WTC11 (cell line): ENCODE measurements at regions not wholly inside any gene's neighbourhood (a gene's known extent, or its start where the extent isn't known, plus 50 kb on each side); places are given as distances from the start of the nearest gene placed in this dataset.

Source experiments
- ATAC-seq: fragments of 200-7000 bp; cut with Tn5 transposase; 2 replicates; pipeline ENCODE4 v1.10.0; 2021; ENCODE audit warnings: mild to moderate bottlenecking, moderate library complexity
- CTCF ChIA-PET: fragments of 300-600 bp; sonication (Branson Sonifier 250); formaldehyde crosslinking; loops from one replicate; lab custom pipeline; 2021; ENCODE audit warnings: antibody characterized with exemption; lab: Charles Lee
- POLR2A ChIA-PET: fragments of 350-600 bp; sonication (Branson Sonifier 250); formaldehyde crosslinking; loops from one replicate; lab custom pipeline; 2021; ENCODE audit warnings: antibody characterized with exemption; lab: Charles Lee
- DNase-seq: peaks from one replicate; pipeline ENCODE4 v3.0.0; 2021; ENCODE audit warnings: low spot score
- H3K27ac Mint-ChIP-seq: 2 replicates; pipeline ENCODE4 v1.8.0; 2021; ENCODE audit warnings: mixed read lengths
- H3K27me3 Mint-ChIP-seq: 2 replicates; pipeline ENCODE4 v1.8.0; 2021; ENCODE audit warnings: low read depth, mild to moderate bottlenecking, moderate library complexity, mixed read lengths
- H3K36me3 Mint-ChIP-seq: 2 replicates; pipeline ENCODE4 v1.8.0; 2021; ENCODE audit warnings: mixed read lengths
- H3K4me1 Mint-ChIP-seq: 2 replicates; pipeline ENCODE4 v1.8.0; 2022; ENCODE audit warnings: mixed read lengths
- H3K4me3 Mint-ChIP-seq: 2 replicates; pipeline ENCODE4 v1.8.0; 2021; ENCODE audit warnings: mild to moderate bottlenecking, moderate library complexity, mixed read lengths
- H3K9me3 Mint-ChIP-seq: 2 replicates; pipeline ENCODE4 v1.8.0; 2021; ENCODE audit warnings: mixed read lengths
- EMX1 ChIP-seq: fragments of 250-450 bp; sonication (Bioruptor Pico); IDR thresholded peaks from 2 replicates; pipeline ENCODE4 v1.8.0; 2021; ENCODE audit warnings: mild to moderate bottlenecking
- FOXP1 ChIP-seq: sonication (generic); formaldehyde crosslinking; IDR thresholded peaks from 2 replicates; pipeline ENCODE4 v1.8.0; 2022; ENCODE audit warnings: missing genetic modification reagents, mild to moderate bottlenecking, moderate library complexity, borderline replicate concordance
- GTF2I ChIP-seq: fragments of 250-450 bp; sonication (Bioruptor Pico); conservative IDR thresholded peaks from 2 replicates; pipeline ENCODE4 v1.4.0; 2021; ENCODE audit warnings: mild to moderate bottlenecking
- JAZF1 ChIP-seq: fragments of 250-450 bp; sonication (Bioruptor Pico); IDR thresholded peaks from 2 replicates; pipeline ENCODE4 v1.9.0; 2021; ENCODE audit warnings: moderate library complexity, mild to moderate bottlenecking, inconsistent platforms
- JUN ChIP-seq: sonication (generic); formaldehyde crosslinking; IDR thresholded peaks from 2 replicates; pipeline ENCODE4 v1.8.0; 2023; ENCODE audit warnings: mild to moderate bottlenecking, missing genetic modification reagents
- MXD4 ChIP-seq: fragments of 250-450 bp; sonication (Bioruptor Pico); IDR thresholded peaks from 2 replicates; pipeline ENCODE4 v1.8.0; 2021; ENCODE audit warnings: mild to moderate bottlenecking, moderate library complexity, borderline replicate concordance
- OVOL2 ChIP-seq: fragments of 250-450 bp; sonication (Bioruptor Pico); IDR thresholded peaks from 2 replicates; pipeline ENCODE4 v1.9.0; 2021; ENCODE audit warnings: mild to moderate bottlenecking, borderline replicate concordance
- TEAD4 ChIP-seq: sonication (generic); formaldehyde crosslinking; IDR thresholded peaks from 2 replicates; pipeline ENCODE4 v1.8.0; 2022; ENCODE audit warnings: mild to moderate bottlenecking, missing genetic modification reagents
- TF ChIP-seq, protein P1 (sequence below): sonication (generic); formaldehyde crosslinking; IDR thresholded peaks from 2 replicates; pipeline ENCODE4 v1.8.1; 2023; ENCODE audit warnings: mild to moderate bottlenecking, missing genetic modification reagents
- TF ChIP-seq, protein P2 (sequence below): sonication (generic); formaldehyde crosslinking; IDR thresholded peaks from 2 replicates; pipeline ENCODE4 v1.8.0; 2022; ENCODE audit warnings: mild to moderate bottlenecking, missing genetic modification reagents
- TF ChIP-seq, protein P3 (sequence below): sonication (generic); formaldehyde crosslinking; IDR thresholded peaks from 2 replicates; pipeline ENCODE4 v1.8.0; 2022; ENCODE audit warnings: mild to moderate bottlenecking, missing genetic modification reagents
- TF ChIP-seq, protein P4 (sequence below): sonication (generic); formaldehyde crosslinking; IDR thresholded peaks from 2 replicates; pipeline ENCODE4 v1.8.1; 2022; ENCODE audit warnings: low read depth, mild to moderate bottlenecking, moderate library complexity, missing genetic modification reagents, borderline replicate concordance
- TF ChIP-seq, protein P5 (sequence below): sonication (generic); formaldehyde crosslinking; IDR thresholded peaks from 2 replicates; pipeline ENCODE4 v1.8.1; 2023; ENCODE audit warnings: mild to moderate bottlenecking, missing genetic modification reagents
- TF ChIP-seq, protein P6 (sequence below): fragments of 250-450 bp; sonication (Bioruptor Pico); conservative IDR thresholded peaks from 2 replicates; pipeline ENCODE4 v1.9.0; 2021; ENCODE audit warnings: mild to moderate bottlenecking
- TF ChIP-seq, protein P7 (sequence below): fragments of 250-450 bp; sonication (Bioruptor Pico); IDR thresholded peaks from 2 replicates; pipeline ENCODE4 v1.9.0; 2021; ENCODE audit warnings: mild to moderate bottlenecking
- TF ChIP-seq, protein P8 (sequence below): fragments of 250-450 bp; sonication (Bioruptor Pico); IDR thresholded peaks from 2 replicates; pipeline ENCODE4 v2.1.2; 2022; ENCODE audit warnings: mild to moderate bottlenecking, moderate library complexity
- TF ChIP-seq, protein P9 (sequence below): sonication (generic); formaldehyde crosslinking; IDR thresholded peaks from 2 replicates; pipeline ENCODE4 v1.8.1; 2022; ENCODE audit warnings: mild to moderate bottlenecking, missing genetic modification reagents, moderate library complexity, borderline replicate concordance
- TF ChIP-seq, protein P10 (sequence below): sonication (generic); formaldehyde crosslinking; IDR thresholded peaks from 2 replicates; pipeline ENCODE4 v1.8.1; 2023; ENCODE audit warnings: mild to moderate bottlenecking, missing genetic modification reagents, moderate library complexity

DNA sequence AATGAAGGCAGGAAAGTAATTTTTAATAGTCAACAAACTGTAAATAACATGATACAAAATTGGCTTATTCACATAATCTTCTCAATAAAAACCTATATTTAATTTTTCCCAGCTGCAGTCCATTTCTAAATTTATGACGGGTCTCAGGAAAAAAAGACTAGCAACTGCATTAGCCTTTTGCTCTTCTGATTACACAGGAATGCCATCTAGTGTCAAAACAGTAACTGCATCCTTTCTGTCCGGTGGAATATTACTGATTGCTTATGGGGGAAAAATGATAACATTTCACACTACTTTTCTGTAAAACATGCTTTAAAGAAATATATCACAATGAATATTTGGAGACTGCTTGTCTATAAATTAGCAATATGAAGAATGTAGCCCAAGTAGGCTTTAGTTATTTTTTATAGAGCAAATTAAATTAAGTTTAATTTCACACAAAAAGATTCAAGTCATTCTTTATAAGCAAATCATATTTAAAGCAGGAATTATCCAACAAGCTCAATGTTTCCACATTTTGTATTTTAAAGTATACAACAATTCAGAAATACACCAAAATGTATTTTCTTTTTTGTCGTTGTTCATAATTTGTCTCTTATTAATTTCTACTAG, 534.7 kb downstream of the CDH10 start:
- no peak for ATAC-seq

DNA sequence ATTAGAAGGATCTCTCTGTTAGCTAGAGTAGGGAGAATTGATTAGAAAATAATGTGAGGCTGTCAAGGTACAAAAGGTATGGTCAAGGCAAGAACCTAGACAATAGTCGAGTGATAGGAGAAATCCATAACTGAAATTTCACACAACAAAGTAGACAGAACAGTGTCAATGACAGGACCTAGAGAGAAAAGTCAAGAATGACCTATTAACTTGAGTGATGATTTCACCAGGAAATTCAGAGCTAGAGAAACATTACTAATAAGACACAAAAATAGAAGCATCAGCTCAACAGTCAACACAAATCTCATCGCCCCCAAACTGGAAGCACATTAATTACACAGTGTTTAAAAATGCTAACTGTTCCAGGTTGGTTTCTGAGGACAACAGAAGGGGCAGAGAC, 532.4 kb downstream of the CDH10 start:
- no peak for DNase-seq
- CTCF ChIA-PET: no interaction called here
- no peak for ATAC-seq
- H3K4me3 Mint-ChIP-seq: no peak overlapping the region
- no peaks in the 10 kb centered on the region for H3K4me1 Mint-ChIP-seq
- H3K36me3 Mint-ChIP-seq: peaks cover 10% of the 10 kb centered on the region; the same call in 1 of the 2 replicates
- H3K27me3 Mint-ChIP-seq: no peaks in the 10 kb centered on the region
- H3K9me3 Mint-ChIP-seq: peaks cover 30% of the 10 kb centered on the region
- POLR2A ChIA-PET: no interaction called here
- H3K27ac Mint-ChIP-seq: no peak overlapping the region
- TF ChIP-seq GTF2I (CRISPR knock-in tag) (no peak), FOXP1 (no peak), JAZF1 (CRISPR knock-in tag) (no peak), JUN (no peak), EMX1 (CRISPR knock-in tag) (no peak), OVOL2 (no peak), MXD4 (CRISPR knock-in tag) (no peak)
- TF ChIP-seq, protein P1, sequence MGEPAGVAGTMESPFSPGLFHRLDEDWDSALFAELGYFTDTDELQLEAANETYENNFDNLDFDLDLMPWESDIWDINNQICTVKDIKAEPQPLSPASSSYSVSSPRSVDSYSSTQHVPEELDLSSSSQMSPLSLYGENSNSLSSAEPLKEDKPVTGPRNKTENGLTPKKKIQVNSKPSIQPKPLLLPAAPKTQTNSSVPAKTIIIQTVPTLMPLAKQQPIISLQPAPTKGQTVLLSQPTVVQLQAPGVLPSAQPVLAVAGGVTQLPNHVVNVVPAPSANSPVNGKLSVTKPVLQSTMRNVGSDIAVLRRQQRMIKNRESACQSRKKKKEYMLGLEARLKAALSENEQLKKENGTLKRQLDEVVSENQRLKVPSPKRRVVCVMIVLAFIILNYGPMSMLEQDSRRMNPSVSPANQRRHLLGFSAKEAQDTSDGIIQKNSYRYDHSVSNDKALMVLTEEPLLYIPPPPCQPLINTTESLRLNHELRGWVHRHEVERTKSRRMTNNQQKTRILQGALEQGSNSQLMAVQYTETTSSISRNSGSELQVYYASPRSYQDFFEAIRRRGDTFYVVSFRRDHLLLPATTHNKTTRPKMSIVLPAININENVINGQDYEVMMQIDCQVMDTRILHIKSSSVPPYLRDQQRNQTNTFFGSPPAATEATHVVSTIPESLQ (CRISPR knock-in tag): no peak
- TF ChIP-seq, protein P2, sequence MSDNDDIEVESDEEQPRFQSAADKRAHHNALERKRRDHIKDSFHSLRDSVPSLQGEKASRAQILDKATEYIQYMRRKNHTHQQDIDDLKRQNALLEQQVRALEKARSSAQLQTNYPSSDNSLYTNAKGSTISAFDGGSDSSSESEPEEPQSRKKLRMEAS (CRISPR knock-in tag): no peak
- TF ChIP-seq, protein P3, sequence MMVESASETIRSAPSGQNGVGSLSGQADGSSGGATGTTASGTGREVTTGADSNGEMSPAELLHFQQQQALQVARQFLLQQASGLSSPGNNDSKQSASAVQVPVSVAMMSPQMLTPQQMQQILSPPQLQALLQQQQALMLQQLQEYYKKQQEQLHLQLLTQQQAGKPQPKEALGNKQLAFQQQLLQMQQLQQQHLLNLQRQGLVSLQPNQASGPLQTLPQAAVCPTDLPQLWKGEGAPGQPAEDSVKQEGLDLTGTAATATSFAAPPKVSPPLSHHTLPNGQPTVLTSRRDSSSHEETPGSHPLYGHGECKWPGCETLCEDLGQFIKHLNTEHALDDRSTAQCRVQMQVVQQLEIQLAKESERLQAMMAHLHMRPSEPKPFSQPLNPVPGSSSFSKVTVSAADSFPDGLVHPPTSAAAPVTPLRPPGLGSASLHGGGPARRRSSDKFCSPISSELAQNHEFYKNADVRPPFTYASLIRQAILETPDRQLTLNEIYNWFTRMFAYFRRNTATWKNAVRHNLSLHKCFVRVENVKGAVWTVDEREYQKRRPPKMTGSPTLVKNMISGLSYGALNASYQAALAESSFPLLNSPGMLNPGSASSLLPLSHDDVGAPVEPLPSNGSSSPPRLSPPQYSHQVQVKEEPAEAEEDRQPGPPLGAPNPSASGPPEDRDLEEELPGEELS (CRISPR knock-in tag): no peak
- TF ChIP-seq, protein P4, sequence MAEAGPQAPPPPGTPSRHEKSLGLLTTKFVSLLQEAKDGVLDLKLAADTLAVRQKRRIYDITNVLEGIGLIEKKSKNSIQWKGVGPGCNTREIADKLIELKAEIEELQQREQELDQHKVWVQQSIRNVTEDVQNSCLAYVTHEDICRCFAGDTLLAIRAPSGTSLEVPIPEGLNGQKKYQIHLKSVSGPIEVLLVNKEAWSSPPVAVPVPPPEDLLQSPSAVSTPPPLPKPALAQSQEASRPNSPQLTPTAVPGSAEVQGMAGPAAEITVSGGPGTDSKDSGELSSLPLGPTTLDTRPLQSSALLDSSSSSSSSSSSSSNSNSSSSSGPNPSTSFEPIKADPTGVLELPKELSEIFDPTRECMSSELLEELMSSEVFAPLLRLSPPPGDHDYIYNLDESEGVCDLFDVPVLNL: no peak
- TF ChIP-seq, protein P5, sequence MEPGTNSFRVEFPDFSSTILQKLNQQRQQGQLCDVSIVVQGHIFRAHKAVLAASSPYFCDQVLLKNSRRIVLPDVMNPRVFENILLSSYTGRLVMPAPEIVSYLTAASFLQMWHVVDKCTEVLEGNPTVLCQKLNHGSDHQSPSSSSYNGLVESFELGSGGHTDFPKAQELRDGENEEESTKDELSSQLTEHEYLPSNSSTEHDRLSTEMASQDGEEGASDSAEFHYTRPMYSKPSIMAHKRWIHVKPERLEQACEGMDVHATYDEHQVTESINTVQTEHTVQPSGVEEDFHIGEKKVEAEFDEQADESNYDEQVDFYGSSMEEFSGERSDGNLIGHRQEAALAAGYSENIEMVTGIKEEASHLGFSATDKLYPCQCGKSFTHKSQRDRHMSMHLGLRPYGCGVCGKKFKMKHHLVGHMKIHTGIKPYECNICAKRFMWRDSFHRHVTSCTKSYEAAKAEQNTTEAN (CRISPR knock-in tag): no peak
- TF ChIP-seq, protein P6, sequence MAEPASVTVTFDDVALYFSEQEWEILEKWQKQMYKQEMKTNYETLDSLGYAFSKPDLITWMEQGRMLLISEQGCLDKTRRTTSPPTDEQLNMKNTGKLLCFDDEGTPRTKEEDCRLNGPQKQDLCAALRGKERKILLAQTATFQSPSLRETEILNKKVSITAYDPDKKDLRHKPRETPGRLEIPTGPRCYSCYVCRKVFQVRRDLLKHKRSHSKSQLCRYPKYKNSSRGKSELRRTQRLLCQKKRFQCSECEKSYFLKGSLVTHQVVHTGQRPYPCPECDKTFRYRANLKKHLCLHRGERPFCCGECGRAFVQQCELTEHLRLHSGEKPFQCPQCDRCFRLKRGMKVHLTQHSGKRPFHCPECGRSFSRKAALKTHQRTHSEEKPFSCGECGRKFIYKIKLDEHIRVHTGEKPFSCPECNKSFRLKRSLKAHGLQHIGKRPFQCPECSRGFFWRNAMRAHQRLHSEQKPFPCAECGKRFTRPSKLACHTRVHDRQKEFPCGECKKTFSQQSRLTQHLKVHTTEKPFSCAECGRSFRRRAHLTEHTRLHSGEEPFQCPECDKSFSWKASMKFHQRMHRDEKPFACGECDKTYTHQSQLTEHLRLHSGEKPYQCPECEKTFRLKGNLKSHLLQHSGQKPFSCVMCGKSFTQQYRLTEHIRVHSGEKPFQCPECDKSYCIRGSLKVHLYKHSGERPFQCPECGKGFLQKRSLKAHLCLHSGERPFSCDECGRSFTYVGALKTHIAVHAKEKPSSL (CRISPR knock-in tag): no peak
- TF ChIP-seq, protein P7, sequence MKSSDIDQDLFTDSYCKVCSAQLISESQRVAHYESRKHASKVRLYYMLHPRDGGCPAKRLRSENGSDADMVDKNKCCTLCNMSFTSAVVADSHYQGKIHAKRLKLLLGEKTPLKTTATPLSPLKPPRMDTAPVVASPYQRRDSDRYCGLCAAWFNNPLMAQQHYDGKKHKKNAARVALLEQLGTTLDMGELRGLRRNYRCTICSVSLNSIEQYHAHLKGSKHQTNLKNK: no peak
- TF ChIP-seq, protein P8, sequence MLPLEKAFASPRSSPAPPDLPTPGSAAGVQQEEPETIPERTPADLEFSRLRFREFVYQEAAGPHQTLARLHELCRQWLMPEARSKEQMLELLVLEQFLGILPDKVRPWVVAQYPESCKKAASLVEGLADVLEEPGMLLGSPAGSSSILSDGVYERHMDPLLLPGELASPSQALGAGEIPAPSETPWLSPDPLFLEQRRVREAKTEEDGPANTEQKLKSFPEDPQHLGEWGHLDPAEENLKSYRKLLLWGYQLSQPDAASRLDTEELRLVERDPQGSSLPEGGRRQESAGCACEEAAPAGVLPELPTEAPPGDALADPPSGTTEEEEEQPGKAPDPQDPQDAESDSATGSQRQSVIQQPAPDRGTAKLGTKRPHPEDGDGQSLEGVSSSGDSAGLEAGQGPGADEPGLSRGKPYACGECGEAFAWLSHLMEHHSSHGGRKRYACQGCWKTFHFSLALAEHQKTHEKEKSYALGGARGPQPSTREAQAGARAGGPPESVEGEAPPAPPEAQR: no peak

More for the DNA sequence above, 534.7 kb downstream of the CDH10 start:
- POLR2A ChIA-PET: no interaction called here
- Mint-ChIP-seq H3K36me3 (peaks cover 6% of the 10 kb centered on the region), H3K27me3 (no peaks in the 10 kb centered on the region), H3K27ac (no peak overlapping the region), H3K4me3 (no peak overlapping the region), H3K9me3 (peaks cover 18% of the 10 kb centered on the region), H3K4me1 (no peaks in the 10 kb centered on the region)
- TF ChIP-seq, protein P9, sequence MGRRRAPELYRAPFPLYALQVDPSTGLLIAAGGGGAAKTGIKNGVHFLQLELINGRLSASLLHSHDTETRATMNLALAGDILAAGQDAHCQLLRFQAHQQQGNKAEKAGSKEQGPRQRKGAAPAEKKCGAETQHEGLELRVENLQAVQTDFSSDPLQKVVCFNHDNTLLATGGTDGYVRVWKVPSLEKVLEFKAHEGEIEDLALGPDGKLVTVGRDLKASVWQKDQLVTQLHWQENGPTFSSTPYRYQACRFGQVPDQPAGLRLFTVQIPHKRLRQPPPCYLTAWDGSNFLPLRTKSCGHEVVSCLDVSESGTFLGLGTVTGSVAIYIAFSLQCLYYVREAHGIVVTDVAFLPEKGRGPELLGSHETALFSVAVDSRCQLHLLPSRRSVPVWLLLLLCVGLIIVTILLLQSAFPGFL (CRISPR knock-in tag): no peak
- TF ChIP-seq, protein P10, sequence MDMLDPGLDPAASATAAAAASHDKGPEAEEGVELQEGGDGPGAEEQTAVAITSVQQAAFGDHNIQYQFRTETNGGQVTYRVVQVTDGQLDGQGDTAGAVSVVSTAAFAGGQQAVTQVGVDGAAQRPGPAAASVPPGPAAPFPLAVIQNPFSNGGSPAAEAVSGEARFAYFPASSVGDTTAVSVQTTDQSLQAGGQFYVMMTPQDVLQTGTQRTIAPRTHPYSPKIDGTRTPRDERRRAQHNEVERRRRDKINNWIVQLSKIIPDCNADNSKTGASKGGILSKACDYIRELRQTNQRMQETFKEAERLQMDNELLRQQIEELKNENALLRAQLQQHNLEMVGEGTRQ (CRISPR knock-in tag): no peak
- TF ChIP-seq TEAD4 (CRISPR knock-in tag): no peak
- TF ChIP-seq, protein P7: no peak
- CTCF ChIA-PET: interaction anchor here (1.1 to 1.5 kb wide), 2 partner anchors 92 to 289 kb away, joined by 3 to 6 read pairs; no protein-coding TSS in a partner anchor
- DNase-seq: no peak
